Muscle of leg (tissue), 3 donors: ENCODE measurements at regions not wholly inside any gene's neighbourhood (a gene's known extent, or its start where the extent isn't known, plus 50 kb on each side); places are given as distances from the start of the nearest gene placed in this dataset.
"Not testable (repeated sequence)": the region's sequence is repeated elsewhere in the genome, so short reads cannot be mapped to it uniquely, and the experiment has no call there.

Experiments
- DNase-seq: peaks from one replicate; pipeline ENCODE4 v3.0.0; 2013
- H3K27ac ChIP-seq: one replicate; pipeline ENCODE4 v1.5.1; 2013; ENCODE audit warnings: mild to moderate bottlenecking, low read length, control low read depth
- H3K27me3 ChIP-seq: one replicate; pipeline ENCODE4 v1.6.1; 2013; ENCODE audit warnings: low read length; ENCODE audit not compliant: control insufficient read depth, insufficient read depth
- H3K36me3 ChIP-seq: one replicate; pipeline ENCODE4 v1.6.1; 2013; ENCODE audit warnings: low read length; ENCODE audit not compliant: control insufficient read depth, insufficient read depth
- H3K4me1 ChIP-seq: one replicate; pipeline ENCODE4 v1.6.1; 2013; ENCODE audit warnings: low read length; ENCODE audit not compliant: control insufficient read depth, insufficient read depth
- H3K4me3 ChIP-seq: one replicate; pipeline ENCODE4 v1.5.1; 2013; ENCODE audit warnings: low read length, control low read depth
- H3K9me3 ChIP-seq: replicated peaks from 2 replicates; pipeline ENCODE4 v1.6.1; 2013; ENCODE audit warnings: low read depth, low read length; ENCODE audit not compliant: control insufficient read depth
- WGBS: methylation state at CpG from one replicate; pipeline ENCODE4 v1.1.5; 2013; ENCODE audit warnings: missing lambda C conversion rate; ENCODE audit not compliant: insufficient coverage; 5-methylcytosine and 5-hydroxymethylcytosine counted together

DNA sequence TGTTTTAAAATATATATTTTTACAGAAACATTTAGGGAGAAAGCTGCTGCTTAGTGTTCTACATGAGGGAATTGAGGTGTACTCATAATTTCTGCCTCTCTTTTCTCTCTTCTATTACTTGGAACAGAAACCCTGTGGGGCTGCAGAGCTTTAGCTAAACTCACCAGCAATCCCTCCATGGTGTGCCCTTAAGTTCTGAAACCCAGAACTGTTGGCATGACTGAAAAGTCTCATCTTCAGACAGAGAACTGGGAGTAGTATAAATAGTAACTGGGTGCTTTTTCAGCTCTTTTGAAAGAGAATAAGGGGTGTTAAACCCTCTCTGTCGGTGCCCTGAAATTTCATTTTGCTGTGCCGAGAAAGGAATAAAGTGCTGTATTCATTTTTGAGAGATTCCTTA, 294.9 kb upstream of the BOD1L1 start:
- H3K4me1 ChIP-seq: peaks cover 13% of the 10 kb centered on the region
- DNase-seq: no peak
- 64% methylated on average over 2 of the region's 2 CpGs for WGBS
- no peaks in the 10 kb centered on the region for H3K27me3 ChIP-seq
- no peaks in the 10 kb centered on the region for H3K36me3 ChIP-seq
- no peak overlapping the region for H3K27ac ChIP-seq
- no peak overlapping the region for H3K4me3 ChIP-seq
- peaks cover 4% of the 10 kb centered on the region for H3K9me3 ChIP-seq

DNA sequence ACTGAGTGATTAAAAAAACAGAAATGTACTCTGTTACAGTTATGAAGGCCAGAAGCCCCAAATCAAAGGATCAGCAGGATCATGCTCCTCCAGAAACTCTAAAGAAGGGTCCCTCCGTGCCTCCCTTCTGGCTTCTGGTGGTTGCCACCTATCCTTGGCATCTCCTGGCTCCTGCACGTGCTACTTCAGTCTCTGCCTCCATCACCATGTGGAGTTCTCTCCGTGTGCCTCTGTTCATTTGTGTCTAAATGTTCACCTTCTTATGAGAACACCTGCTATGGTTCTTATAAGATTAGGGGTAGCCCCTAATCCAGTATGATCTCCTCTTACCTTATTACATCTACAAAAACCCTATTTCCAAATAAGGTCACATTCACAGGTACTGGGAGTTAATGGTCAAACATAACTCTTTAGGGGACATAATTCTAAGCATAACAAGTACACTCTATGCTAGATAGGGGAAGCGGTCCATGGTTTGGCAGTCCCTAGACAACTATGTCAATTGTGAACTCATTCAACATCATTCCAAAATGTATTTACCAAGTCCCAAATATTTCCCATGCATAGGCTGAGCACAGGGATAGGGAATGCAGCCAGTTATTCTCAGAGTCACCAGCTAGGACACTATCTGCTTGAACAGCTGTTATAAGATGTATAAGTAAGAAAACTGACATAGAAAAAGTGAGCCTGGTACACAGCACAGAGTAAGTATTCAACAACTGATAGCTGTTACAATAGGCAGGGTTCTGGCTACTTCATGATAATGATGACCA, 295.5 kb upstream of the BOD1L1 start:
- DNase-seq: no peak
- 50% methylated on average over 2 of the region's 4 CpGs for WGBS
- H3K4me1 ChIP-seq: peaks cover 13% of the 10 kb centered on the region

DNA sequence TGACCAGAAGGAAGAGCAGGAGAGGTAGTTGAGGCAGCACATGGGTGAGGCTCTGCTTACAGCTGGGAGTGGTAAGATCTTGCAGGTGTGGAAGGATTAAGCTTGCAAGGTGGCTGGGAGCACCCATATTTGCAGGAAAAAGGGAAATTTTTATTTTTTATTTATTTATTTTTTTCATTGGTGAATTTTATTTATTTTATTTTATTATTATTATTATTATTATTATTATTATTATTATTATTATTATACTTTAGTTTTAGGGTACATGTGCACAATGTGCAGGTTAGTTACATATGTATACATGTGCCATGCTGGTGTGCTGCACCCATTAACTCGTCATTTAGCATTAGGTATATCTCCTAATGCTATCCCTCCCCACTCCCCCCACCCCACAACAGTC, 297.4 kb upstream of the BOD1L1 start:
- H3K27ac ChIP-seq, H3K9me3 ChIP-seq, H3K36me3 ChIP-seq, DNase-seq, H3K27me3 ChIP-seq, H3K4me3 ChIP-seq: not testable (repeated sequence)
- peaks cover 13% of the 10 kb centered on the region for H3K4me1 ChIP-seq
- WGBS: no CpG with 5 or more reads among the region's 1 CpG

More for the DNA sequence above, 295.5 kb upstream of the BOD1L1 start:
- Histone ChIP-seq H3K36me3 (no peaks in the 10 kb centered on the region), H3K27ac (no peak overlapping the region), H3K4me3 (no peak overlapping the region), H3K9me3 (peaks cover 4% of the 10 kb centered on the region), H3K27me3 (no peaks in the 10 kb centered on the region)

DNA sequence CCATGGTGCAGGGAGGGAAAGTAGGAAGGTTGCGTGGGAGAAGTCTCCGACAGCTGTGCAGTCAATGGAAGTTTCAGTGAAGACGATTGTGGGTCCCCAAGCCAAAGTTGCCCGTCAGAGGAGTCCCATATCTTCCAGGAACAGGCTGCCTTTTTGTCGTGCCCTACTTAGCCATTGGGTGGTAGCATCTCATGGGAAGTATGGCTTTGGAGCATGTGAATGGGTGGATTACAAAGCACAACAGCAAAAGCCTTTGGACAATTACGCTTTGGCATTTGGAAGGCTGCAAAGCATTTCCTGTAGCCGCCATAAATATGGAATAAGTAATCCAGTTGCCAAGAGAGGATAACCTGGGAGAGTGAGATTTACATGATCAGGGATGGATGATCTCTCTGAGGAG, 300.7 kb upstream of the BOD1L1 start:
- Histone ChIP-seq H3K36me3 (no peaks in the 10 kb centered on the region), H3K9me3 (peaks cover 10% of the 10 kb centered on the region), H3K4me1 (no peaks in the 10 kb centered on the region), H3K27ac (no peak overlapping the region), H3K27me3 (no peaks in the 10 kb centered on the region), H3K4me3 (no peak overlapping the region)
- WGBS: 81% methylated on average over 7 of the region's 7 CpGs
- DNase-seq: no peak

DNA sequence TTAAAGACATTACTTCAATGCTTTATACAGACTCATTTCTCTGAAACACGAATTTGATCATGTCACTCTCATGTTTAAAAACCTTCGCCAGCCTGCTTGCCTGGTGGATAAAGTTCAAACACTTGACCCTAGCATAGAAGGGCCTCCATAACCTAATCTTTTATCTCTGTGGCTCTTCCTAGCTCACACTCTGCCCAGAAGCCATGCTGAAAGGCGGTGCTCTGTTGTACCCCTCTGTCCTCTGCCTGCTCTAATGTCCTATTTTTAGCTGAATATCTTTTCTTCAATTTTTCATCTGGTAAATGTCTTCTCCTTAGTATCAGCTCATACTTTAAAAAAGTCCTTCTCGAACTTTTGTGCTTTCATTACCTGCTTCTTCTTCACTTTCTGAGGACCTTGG, 302.6 kb upstream of the BOD1L1 start:
- Histone ChIP-seq H3K27ac (no peak overlapping the region), H3K36me3 (no peaks in the 10 kb centered on the region), H3K4me1 (no peaks in the 10 kb centered on the region), H3K27me3 (no peaks in the 10 kb centered on the region), H3K4me3 (no peak overlapping the region), H3K9me3 (peaks cover 10% of the 10 kb centered on the region)
- no peak for DNase-seq
- 90% methylated on average over 3 of the region's 4 CpGs for WGBS

DNA sequence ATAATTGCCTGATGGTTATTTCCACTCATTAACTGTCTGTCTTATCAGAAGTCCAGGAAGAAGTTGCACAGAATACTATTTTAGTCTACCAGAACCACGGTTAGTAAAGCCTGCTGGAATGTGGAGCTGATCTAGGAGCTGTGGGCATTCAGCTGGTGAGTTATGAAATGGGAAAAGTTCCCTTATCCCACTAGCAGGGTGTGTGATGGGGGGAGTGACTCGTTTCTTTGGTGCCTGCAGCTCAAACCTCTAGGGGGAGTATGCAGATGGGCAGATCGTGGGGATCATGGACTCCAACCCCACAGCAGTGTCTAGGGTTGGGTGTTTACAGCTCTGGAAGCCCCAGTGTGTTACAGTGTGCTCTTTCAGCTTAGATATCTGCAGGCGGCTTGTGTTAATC, 305.7 kb upstream of the BOD1L1 start:
- no peak for DNase-seq
- H3K4me1 ChIP-seq: no peaks in the 10 kb centered on the region
- H3K27ac ChIP-seq: no peak overlapping the region
- no peaks in the 10 kb centered on the region for H3K27me3 ChIP-seq
- no peaks in the 10 kb centered on the region for H3K36me3 ChIP-seq
- H3K4me3 ChIP-seq: no peak overlapping the region
- WGBS: no CpG with 5 or more reads among the region's 4 CpGs
- peaks cover 6% of the 10 kb centered on the region for H3K9me3 ChIP-seq

DNA sequence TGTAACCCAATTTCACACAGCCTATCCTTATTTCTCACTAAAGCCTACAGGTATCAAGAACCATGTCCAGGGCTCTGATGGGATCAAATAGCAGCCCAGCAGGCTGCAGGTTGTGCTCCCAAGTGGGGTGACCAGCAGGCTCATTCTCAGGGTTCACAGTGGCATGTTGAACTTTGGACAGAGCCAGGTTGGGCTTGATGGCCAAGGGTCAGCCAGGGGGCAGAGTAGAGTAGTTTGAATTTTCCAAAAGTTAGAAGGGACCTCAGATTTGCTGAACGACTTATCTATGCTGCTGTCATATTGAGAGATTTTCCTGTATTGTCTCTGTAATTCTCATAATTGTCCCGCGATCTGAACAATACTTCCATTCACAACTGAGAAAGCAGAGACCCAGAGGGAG, 310.8 kb upstream of the BOD1L1 start:
- H3K9me3 ChIP-seq: no peaks in the 10 kb centered on the region
- WGBS: no CpG with 5 or more reads among the region's 3 CpGs

DNA sequence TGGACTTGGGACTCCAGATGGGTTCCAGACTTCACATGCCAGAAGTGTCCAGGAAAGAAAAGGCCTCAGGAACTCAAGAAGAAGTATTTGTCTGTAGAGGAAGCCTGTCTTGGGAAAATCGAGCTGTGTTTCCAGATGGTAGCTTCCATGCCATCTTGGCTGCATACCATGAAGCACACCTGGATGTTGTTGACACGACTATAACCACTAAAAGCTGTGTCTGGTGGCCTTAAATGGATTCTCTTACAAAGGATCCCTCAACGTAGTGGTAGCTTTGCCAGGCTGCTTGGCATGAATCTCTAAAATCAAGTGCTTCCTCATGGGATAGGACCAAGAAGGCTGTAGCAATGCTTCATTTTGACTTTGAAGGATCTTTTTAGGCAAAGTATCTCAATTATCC, 313.4 kb upstream of the BOD1L1 start:
- WGBS: 66% methylated on average over 2 of the region's 3 CpGs
- no peak overlapping the region for H3K4me3 ChIP-seq
- no peak overlapping the region for H3K27ac ChIP-seq

More for the DNA sequence above, 310.8 kb upstream of the BOD1L1 start:
- Histone ChIP-seq H3K27me3 (no peaks in the 10 kb centered on the region), H3K27ac (no peak overlapping the region), H3K4me3 (no peak overlapping the region), H3K36me3 (no peaks in the 10 kb centered on the region), H3K4me1 (no peaks in the 10 kb centered on the region)
- no peak for DNase-seq

DNA sequence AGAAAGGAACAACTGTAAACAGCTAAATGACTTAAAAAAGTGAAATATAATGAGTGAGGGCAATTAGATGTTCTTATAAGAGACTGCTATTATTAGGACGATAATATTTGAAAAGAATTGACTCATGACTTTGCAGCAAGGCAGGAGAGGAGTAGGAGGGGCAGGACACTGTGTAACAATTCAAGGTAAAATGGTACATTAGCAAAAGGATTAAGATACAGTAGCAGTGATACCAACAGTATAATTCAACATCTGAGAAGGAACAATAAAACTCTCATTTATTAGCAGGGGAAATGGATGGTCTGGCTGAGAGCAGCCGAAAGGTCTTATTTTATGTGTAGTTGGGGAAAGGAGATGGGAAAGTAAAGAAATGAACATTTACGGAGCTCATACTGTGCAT, 315.5 kb upstream of the BOD1L1 start:
- Histone ChIP-seq H3K9me3 (no peaks in the 10 kb centered on the region), H3K27me3 (no peaks in the 10 kb centered on the region), H3K36me3 (no peaks in the 10 kb centered on the region), H3K4me3 (no peak overlapping the region), H3K27ac (no peak overlapping the region), H3K4me1 (no peaks in the 10 kb centered on the region)
- DNase-seq: no peak
- 86% methylated on average over 1 of the region's 3 CpGs for WGBS

More for the DNA sequence above, 313.4 kb upstream of the BOD1L1 start:
- no peaks in the 10 kb centered on the region for H3K36me3 ChIP-seq
- no peaks in the 10 kb centered on the region for H3K4me1 ChIP-seq
- no peaks in the 10 kb centered on the region for H3K9me3 ChIP-seq
- no peaks in the 10 kb centered on the region for H3K27me3 ChIP-seq
- DNase-seq: no peak

DNA sequence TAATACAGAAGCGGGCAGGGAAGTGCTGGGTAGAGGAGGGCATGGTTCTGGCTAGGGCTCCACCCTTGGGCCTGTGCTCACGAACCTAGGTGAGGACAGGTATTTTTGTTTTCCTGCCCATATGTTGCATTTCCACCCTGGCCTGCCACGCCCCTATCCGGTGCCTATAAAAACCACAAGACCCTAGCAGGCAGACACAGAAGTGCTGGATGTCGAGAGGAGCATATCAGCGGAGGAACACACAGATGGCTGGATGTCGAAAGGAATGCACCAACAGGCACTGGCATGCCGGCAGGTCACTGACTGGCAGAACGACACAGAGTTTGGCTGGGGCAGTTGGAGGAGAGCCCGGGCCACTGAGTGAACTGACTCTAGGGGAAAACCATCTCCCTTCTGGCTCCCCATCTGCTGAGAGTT, 316.6 kb upstream of the BOD1L1 start:
- Histone ChIP-seq H3K36me3 (no peaks in the 10 kb centered on the region), H3K27ac (no peak overlapping the region), H3K27me3 (no peaks in the 10 kb centered on the region), H3K9me3 (no peaks in the 10 kb centered on the region), H3K4me3 (no peak overlapping the region), H3K4me1 (no peaks in the 10 kb centered on the region)
- WGBS: 90% methylated on average over 9 of the region's 10 CpGs
- DNase-seq: no peak

DNA sequence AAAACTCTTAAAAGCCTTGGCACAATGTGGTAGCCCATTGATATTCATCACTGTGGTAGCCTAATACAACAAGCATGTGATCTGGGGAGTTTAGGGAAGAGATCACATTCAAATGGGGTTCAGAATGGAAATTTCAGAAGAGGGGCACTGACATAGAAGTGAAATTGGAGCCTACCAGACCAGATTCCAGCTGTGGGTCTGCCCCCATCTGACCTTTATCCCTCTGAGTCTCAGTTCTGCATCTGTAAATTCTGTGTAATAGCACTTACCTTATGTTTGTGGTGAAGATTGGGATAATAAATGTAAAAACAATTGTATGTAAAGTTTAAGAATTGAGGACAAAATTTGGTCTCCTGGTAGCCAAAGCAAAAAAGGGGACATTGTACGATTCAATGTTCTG, 320.4 kb upstream of the BOD1L1 start:
- WGBS: 60% methylated on average over 1 of the region's 1 CpG
- no peak for DNase-seq
- no peak overlapping the region for H3K4me3 ChIP-seq
- H3K27me3 ChIP-seq: no peaks in the 10 kb centered on the region
- H3K27ac ChIP-seq: no peak overlapping the region
- no peaks in the 10 kb centered on the region for H3K4me1 ChIP-seq
- no peaks in the 10 kb centered on the region for H3K36me3 ChIP-seq
- no peaks in the 10 kb centered on the region for H3K9me3 ChIP-seq
